Gastrocnemius medialis (tissue), 4 donors: ENCODE measurements at regions not wholly inside any gene's neighbourhood (a gene's known extent, or its start where the extent isn't known, plus 50 kb on each side); places are given as distances from the start of the nearest gene placed in this dataset.

Experiments
- POLR2A ChIP-seq, 2 donors: fragments of 450-650 bp; IDR thresholded peaks; one replicate each; pipeline ENCODE4 v1.6.1; 2017; ENCODE audit warnings: antibody characterized with exemption in 2 of 2, mild to moderate bottlenecking in 2 of 2, moderate library complexity in 2 of 2
- TF ChIP-seq, protein P1 (sequence below), 5 experiments: fragments of 450-650 bp in 3 of 5; fragments of 200-600 bp in 2 of 5; sonication (generic) in 2 of 5; IDR thresholded peaks in 4 of 5; conservative IDR thresholded peaks in 1 of 5; 1 replicate in 4 of 5; 2 replicates in 1 of 5; pipeline ENCODE4 v1.5.1; 2016 to 2019; ENCODE audit warnings: antibody characterized with exemption in 5 of 5, mild to moderate bottlenecking in 3 of 5, moderate library complexity in 3 of 5

DNA sequence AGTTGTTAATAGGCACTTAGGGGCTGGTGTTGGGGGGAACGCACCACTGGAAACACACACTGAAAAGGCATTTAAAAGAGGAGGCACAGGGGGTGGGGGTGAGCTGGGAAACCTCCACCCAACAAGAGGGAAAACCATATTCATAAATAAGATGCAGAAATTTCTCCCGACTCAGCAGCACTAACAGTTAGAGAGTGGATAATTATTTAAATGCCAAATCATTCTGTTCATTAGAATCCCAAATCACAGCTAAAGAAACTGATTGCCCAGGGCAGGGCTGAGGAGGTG is 60.7 kb upstream of the FAM222A start:
- TF ChIP-seq, protein P1, sequence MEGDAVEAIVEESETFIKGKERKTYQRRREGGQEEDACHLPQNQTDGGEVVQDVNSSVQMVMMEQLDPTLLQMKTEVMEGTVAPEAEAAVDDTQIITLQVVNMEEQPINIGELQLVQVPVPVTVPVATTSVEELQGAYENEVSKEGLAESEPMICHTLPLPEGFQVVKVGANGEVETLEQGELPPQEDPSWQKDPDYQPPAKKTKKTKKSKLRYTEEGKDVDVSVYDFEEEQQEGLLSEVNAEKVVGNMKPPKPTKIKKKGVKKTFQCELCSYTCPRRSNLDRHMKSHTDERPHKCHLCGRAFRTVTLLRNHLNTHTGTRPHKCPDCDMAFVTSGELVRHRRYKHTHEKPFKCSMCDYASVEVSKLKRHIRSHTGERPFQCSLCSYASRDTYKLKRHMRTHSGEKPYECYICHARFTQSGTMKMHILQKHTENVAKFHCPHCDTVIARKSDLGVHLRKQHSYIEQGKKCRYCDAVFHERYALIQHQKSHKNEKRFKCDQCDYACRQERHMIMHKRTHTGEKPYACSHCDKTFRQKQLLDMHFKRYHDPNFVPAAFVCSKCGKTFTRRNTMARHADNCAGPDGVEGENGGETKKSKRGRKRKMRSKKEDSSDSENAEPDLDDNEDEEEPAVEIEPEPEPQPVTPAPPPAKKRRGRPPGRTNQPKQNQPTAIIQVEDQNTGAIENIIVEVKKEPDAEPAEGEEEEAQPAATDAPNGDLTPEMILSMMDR (IDR thresholded peaks at IDR 0.05 in 4 of 5, conservative IDR thresholded peaks at IDR 0.05 in 1 of 5): no peak
- TF ChIP-seq POLR2A (IDR thresholded peaks at IDR 0.05): no peak
